ENCODE measurements at regions not wholly inside any gene's neighbourhood (a gene's known extent, or its start where the extent isn't known, plus 50 kb on each side); places are given as distances from the start of the nearest gene placed in this dataset.

DNA sequence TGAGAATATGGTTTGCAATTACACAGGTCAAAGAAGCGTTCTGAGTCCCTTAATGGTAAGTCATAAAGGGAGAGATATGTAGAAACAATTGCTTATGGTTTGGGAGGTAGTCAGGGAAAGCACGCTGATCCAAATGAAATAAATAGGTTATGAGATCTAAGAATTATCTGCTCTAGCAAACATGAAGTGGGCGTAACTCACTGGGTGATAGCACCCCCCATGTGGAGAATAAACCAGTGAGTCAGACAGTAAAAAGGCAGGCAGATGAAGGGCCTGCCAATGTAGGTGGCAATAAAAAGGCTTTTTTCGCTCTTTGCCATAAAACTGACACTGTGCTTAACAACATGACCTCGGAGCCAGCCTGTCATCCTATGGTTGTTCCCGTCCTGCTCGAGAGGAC, 306.9 kb downstream of the GLRX3 start:
- TF ChIP-seq POLR2A (IDR thresholded peaks at IDR 0.05): no peak
- TF ChIP-seq, protein P1, sequence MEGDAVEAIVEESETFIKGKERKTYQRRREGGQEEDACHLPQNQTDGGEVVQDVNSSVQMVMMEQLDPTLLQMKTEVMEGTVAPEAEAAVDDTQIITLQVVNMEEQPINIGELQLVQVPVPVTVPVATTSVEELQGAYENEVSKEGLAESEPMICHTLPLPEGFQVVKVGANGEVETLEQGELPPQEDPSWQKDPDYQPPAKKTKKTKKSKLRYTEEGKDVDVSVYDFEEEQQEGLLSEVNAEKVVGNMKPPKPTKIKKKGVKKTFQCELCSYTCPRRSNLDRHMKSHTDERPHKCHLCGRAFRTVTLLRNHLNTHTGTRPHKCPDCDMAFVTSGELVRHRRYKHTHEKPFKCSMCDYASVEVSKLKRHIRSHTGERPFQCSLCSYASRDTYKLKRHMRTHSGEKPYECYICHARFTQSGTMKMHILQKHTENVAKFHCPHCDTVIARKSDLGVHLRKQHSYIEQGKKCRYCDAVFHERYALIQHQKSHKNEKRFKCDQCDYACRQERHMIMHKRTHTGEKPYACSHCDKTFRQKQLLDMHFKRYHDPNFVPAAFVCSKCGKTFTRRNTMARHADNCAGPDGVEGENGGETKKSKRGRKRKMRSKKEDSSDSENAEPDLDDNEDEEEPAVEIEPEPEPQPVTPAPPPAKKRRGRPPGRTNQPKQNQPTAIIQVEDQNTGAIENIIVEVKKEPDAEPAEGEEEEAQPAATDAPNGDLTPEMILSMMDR (IDR thresholded peaks at IDR 0.05): no peak
